ENCODE measurements at regions not wholly inside any gene's neighbourhood (a gene's known extent, or its start where the extent isn't known, plus 50 kb on each side); places are given as distances from the start of the nearest gene placed in this dataset.

- no peaks in the 10 kb centered on the region for H3K36me3 ChIP-seq (ENCODE audit: control insufficient read depth in 2 of 2, insufficient read depth in 2 of 2, low read length in 1 of 2)
- no peak for DNase-seq (ENCODE audit: low read depth, low spot score)
- FAIRE-seq: no peak
- ChIA-PET CTCF (no interaction called here), POLR2A (interaction anchor here (1.2 kb wide), 1 partner anchor 23 kb away, joined by 3 read pairs; no protein-coding TSS in a partner anchor), SMC1A (ENCODE audit: uncharacterized antibody, unreplicated experiment) (no interaction called here), RAD21 (ENCODE audit: unreplicated experiment) (no interaction called here)
- H3K4me2 ChIP-seq (ENCODE audit: control insufficient read depth, insufficient read depth): no peak overlapping the region
- no peak for ATAC-seq
- no peaks in the 10 kb centered on the region for H4K20me1 ChIP-seq (ENCODE audit: control insufficient read depth, insufficient read depth)
- H3K4me1 ChIP-seq (ENCODE audit: control insufficient read depth, insufficient read depth, low read length): no peaks in the 10 kb centered on the region
- in situ Hi-C loops (cut with MboI) (no loop called here), intact Hi-C loops (cut with micrococcal nuclease; ENCODE audit: unreplicated experiment) (no loop called here)
- no peak overlapping the region for H3K4me3 ChIP-seq
- 0% methylated on average over 3 of the region's 3 CpGs for WGBS (ENCODE audit: insufficient coverage, insufficient replicate concordance, low lambda C conversion rate, missing lambda C conversion rate)
- H3K9ac ChIP-seq (ENCODE audit: control insufficient read depth, insufficient read depth, low read length): no peak overlapping the region
- no peak overlapping the region for H2AFZ ChIP-seq (ENCODE audit: control insufficient read depth, low read depth, low read length)
- no peaks in the 10 kb centered on the region for H3K79me2 ChIP-seq (ENCODE audit: control insufficient read depth, insufficient read depth, low read length)
- no peak for TF ChIP-seq EP300 (IDR thresholded peaks at IDR 0.05; ENCODE audit: borderline replicate concordance in 1 of 2, control insufficient read depth in 1 of 2, low read depth in 2 of 2, low read length in 2 of 2)
- no peak for TF ChIP-seq MTA2 (IDR thresholded peaks at IDR 0.05; ENCODE audit: low read depth)
- no peak for TF ChIP-seq ZNF622 (IDR thresholded peaks at IDR 0.05)
- no peak for TF ChIP-seq RB1 (IDR thresholded peaks at IDR 0.05; ENCODE audit: borderline replicate concordance)
- no peak for TF ChIP-seq NBN (IDR thresholded peaks at IDR 0.05)
- no peak for TF ChIP-seq SIN3A (IDR thresholded peaks at IDR 0.05; ENCODE audit: low read depth, low read length)
- no peak for TF ChIP-seq IKZF2 (IDR thresholded peaks at IDR 0.05)
- TF ChIP-seq SRF (IDR thresholded peaks at IDR 0.05; ENCODE audit: low read depth in 2 of 2, low read length in 2 of 2): no peak
- no peak for TF ChIP-seq TAF1 (IDR thresholded peaks at IDR 0.05; ENCODE audit: borderline replicate concordance, low read depth, low read length)
- TF ChIP-seq PML (IDR thresholded peaks at IDR 0.05; ENCODE audit: low read length): no peak
- no peak for TF ChIP-seq ATF3 (IDR thresholded peaks at IDR 0.05; ENCODE audit: borderline replicate concordance, extremely low read depth, low read depth, low read length)
- TF ChIP-seq CHD2 (IDR thresholded peaks at IDR 0.05; ENCODE audit: borderline replicate concordance, low read depth, low read length): no peak
- no peak for TF ChIP-seq NR2F1 (conservative IDR thresholded peaks at IDR 0.05)
- TF ChIP-seq MAX (IDR thresholded peaks at IDR 0.05; ENCODE audit: low read depth, low read length): no peak
- TF ChIP-seq POLR2AphosphoS2 (IDR thresholded peaks at IDR 0.05; ENCODE audit: low read depth, low read length): no peak
- no peak for TF ChIP-seq ZBTB33 (IDR thresholded peaks at IDR 0.05)
- TF ChIP-seq USF2 (IDR thresholded peaks at IDR 0.05; ENCODE audit: borderline replicate concordance, low read depth, low read length): no peak
- TF ChIP-seq DPF2 (IDR thresholded peaks at IDR 0.05): no peak
- no peaks in the 10 kb centered on the region for H3K9me3 ChIP-seq (replicated peaks; ENCODE audit: control insufficient read depth, insufficient read depth, low read length)
- H3K27ac ChIP-seq (ENCODE audit: control insufficient read depth, insufficient read depth): no peak overlapping the region
- no peaks in the 10 kb centered on the region for H3K27me3 ChIP-seq (replicated peaks in 1 of 2; ENCODE audit: control insufficient read depth in 2 of 2, insufficient read depth in 2 of 2, low read length in 1 of 2)
- no TSS peak for BruUV-seq (replicated peaks)
Observed at GRCh38 chr3:88863196-88863595, 244.2 kb upstream of the EPHA3 start.

All from GM12878 (cell line).